ENCODE measurements at regions not wholly inside any gene's neighbourhood (a gene's known extent, or its start where the extent isn't known, plus 50 kb on each side); places are given as distances from the start of the nearest gene placed in this dataset.

GRCh38 chr7:81590131-81590530 is 179.7 kb downstream of the HGF start:
- TF ChIP-seq CTCF (optimal IDR thresholded peaks at IDR 0.05 in 1 of 3, IDR thresholded peaks at IDR 0.05 in 1 of 3, conservative IDR thresholded peaks at IDR 0.05 in 1 of 3; ENCODE audit: extremely low read depth in 1 of 3, insufficient read depth in 2 of 3, low read length in 3 of 3) (no peak), EZH2 (IDR thresholded peaks at IDR 0.05; ENCODE audit: low read length) (no peak)
